Hepatocyte (in vitro differentiated cells): ENCODE measurements at regions not wholly inside any gene's neighbourhood (a gene's known extent, or its start where the extent isn't known, plus 50 kb on each side); places are given as distances from the start of the nearest gene placed in this dataset.

Source experiments
- EZH2 ChIP-seq: fragments of 200-600 bp; sonication (generic); IDR thresholded peaks from 2 replicates; pipeline ENCODE4 v1.6.1; 2016; ENCODE audit warnings: antibody characterized with exemption, mild to moderate bottlenecking, borderline replicate concordance
- TF ChIP-seq, protein P1 (sequence below): fragments of 200-600 bp; sonication (generic); IDR thresholded peaks from 2 replicates; pipeline ENCODE4 v1.5.1; 2016; ENCODE audit warnings: antibody characterized with exemption, mild to moderate bottlenecking; ENCODE audit not compliant: poor library complexity

DNA sequence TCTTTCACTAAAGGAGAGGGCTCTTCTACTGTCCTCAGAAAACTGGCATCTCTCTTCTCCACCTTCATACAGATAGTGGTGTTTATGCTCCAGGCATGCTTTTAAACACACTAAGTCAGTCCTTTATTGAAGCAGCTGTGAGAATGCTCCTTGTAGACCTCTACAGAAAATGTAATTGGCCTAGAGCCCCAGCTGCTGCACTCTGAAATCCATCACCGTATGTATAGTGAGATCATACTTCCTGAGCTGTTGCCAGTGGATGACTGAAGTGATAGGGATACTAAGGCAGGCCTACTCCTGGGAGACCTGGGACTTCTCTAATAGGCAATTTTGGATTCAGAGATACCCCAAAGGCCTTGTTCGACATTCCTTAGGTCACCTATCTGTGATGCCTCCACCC is 535.4 kb downstream of the RPS29 start:
- TF ChIP-seq, protein P1, sequence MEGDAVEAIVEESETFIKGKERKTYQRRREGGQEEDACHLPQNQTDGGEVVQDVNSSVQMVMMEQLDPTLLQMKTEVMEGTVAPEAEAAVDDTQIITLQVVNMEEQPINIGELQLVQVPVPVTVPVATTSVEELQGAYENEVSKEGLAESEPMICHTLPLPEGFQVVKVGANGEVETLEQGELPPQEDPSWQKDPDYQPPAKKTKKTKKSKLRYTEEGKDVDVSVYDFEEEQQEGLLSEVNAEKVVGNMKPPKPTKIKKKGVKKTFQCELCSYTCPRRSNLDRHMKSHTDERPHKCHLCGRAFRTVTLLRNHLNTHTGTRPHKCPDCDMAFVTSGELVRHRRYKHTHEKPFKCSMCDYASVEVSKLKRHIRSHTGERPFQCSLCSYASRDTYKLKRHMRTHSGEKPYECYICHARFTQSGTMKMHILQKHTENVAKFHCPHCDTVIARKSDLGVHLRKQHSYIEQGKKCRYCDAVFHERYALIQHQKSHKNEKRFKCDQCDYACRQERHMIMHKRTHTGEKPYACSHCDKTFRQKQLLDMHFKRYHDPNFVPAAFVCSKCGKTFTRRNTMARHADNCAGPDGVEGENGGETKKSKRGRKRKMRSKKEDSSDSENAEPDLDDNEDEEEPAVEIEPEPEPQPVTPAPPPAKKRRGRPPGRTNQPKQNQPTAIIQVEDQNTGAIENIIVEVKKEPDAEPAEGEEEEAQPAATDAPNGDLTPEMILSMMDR: no peak
- TF ChIP-seq EZH2: no peak
